NCI-H526 (cell line): ENCODE measurements at regions not wholly inside any gene's neighbourhood (a gene's known extent, or its start where the extent isn't known, plus 50 kb on each side); places are given as distances from the start of the nearest gene placed in this dataset.
"Not testable (repeated sequence)": the region's sequence is repeated elsewhere in the genome, so short reads cannot be mapped to it uniquely, and the experiment has no call there.

Experiments used
- DNase-seq, 2 experiments: peaks; one replicate each; lab custom pipeline; 2025; lab: John Stamatoyannopoulos, UW

- DNase-seq, result not testable (repeated sequence)
Measured at GRCh38 chr20:53721445-53721963, 127.9 kb upstream of the ZNF217 start.

- DNase-seq, result not testable (repeated sequence)
Measured at GRCh38 chr20:53719171-53719803, 125.6 kb upstream of the ZNF217 start.

GRCh38 chr20:53718142-53719021 lies 124.7 kb upstream of the ZNF217 start:
- DNase-seq, result no peak

GRCh38 chr20:53716395-53716794 lies 122.8 kb upstream of the ZNF217 start:
- DNase-seq, result no peak

GRCh38 chr20:53714524-53714923 lies 120.9 kb upstream of the ZNF217 start:
- DNase-seq, result no peak

- no peak for DNase-seq
Measured at GRCh38 chr20:53713328-53714056, 119.9 kb upstream of the ZNF217 start.

- DNase-seq, result no peak
Measured at GRCh38 chr20:53712212-53712977, 118.8 kb upstream of the ZNF217 start.

- no peak for DNase-seq
Measured at GRCh38 chr20:53711333-53712211, 117.9 kb upstream of the ZNF217 start.

- DNase-seq, result no peak
Measured at GRCh38 chr20:53708129-53708968, 114.7 kb upstream of the ZNF217 start.

- no peak for DNase-seq
Measured at GRCh38 chr20:53707371-53708055, 113.9 kb upstream of the ZNF217 start.

- DNase-seq, result no peak
Measured at GRCh38 chr20:53706466-53707370, 113.1 kb upstream of the ZNF217 start.

GRCh38 chr20:53706008-53706465 lies 112.4 kb upstream of the ZNF217 start:
- no peak for DNase-seq

- no peak for DNase-seq
Measured at GRCh38 chr20:53702617-53703016, 109.0 kb upstream of the ZNF217 start.

- no peak for DNase-seq
Measured at GRCh38 chr20:53699906-53700305, 106.3 kb upstream of the ZNF217 start.

- no peak for DNase-seq
Measured at GRCh38 chr20:53699085-53699674, 105.5 kb upstream of the ZNF217 start.

GRCh38 chr20:53698371-53698978 lies 104.8 kb upstream of the ZNF217 start:
- DNase-seq, result no peak
